ENCODE measurements at regions not wholly inside any gene's neighbourhood (a gene's known extent, or its start where the extent isn't known, plus 50 kb on each side); places are given as distances from the start of the nearest gene placed in this dataset.
"Not testable (repeated sequence)": the region's sequence is repeated elsewhere in the genome, so short reads cannot be mapped to it uniquely, and the experiment has no call there.

DNA sequence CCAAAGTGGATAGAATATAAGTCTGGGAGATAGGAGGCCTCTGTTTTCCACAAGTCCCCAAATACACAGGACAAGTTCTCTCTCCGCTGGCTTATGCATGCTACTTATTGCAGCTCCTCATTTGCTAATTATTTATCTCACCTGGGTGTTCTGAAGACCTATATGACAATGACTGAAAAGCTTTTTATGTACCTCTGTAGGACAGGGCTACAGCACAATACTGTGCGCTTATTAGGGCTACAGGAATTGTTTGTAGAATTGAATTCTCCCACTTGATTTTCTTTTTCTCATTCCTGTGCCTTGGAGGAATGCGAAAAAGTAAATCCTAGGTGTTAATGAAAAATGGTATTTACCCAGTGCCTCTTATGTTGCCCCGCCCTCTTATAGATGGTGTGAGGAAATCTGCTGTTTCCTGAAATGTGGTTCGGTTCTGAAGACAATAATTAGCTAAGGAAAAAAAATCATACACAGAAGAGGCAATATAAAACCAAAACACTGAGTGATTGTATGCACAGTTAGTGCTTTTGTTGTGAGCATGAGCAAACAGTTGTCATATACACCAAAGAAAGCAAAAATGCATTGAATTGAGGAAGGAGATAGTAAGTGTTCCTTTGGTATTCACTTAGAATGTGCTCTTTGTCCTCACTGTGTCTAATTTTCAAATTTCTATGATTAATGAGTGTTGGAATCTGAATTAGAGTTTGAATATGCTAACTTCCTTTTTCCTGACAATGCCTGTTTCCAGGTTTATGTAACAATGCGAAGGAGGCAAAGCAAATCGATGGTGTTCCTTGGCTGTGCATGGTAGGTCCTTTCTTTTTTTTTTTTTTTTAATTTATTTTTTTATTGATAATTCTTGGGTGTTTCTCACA lies 78.7 kb upstream of the PNPT1 start:
- TF ChIP-seq POLR2A (IDR thresholded peaks at IDR 0.05) = no peak
- TF ChIP-seq, protein P1, sequence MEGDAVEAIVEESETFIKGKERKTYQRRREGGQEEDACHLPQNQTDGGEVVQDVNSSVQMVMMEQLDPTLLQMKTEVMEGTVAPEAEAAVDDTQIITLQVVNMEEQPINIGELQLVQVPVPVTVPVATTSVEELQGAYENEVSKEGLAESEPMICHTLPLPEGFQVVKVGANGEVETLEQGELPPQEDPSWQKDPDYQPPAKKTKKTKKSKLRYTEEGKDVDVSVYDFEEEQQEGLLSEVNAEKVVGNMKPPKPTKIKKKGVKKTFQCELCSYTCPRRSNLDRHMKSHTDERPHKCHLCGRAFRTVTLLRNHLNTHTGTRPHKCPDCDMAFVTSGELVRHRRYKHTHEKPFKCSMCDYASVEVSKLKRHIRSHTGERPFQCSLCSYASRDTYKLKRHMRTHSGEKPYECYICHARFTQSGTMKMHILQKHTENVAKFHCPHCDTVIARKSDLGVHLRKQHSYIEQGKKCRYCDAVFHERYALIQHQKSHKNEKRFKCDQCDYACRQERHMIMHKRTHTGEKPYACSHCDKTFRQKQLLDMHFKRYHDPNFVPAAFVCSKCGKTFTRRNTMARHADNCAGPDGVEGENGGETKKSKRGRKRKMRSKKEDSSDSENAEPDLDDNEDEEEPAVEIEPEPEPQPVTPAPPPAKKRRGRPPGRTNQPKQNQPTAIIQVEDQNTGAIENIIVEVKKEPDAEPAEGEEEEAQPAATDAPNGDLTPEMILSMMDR (IDR thresholded peaks at IDR 0.05) = no peak
- no peaks in the 10 kb centered on the region for H3K27me3 ChIP-seq
- WGBS, 2 donors = 85 to 87% methylated on average over 7 of the region's 7 CpGs
- peaks cover 0 to 11% of the 10 kb centered on the region in 2 donors for H3K4me1 ChIP-seq
- H3K9me3 ChIP-seq = no peaks in the 10 kb centered on the region
- H3K36me3 ChIP-seq = no peaks in the 10 kb centered on the region
- no peak for DNase-seq
- no peak overlapping the region for H3K27ac ChIP-seq
- no peak overlapping the region for H3K4me3 ChIP-seq (replicated peaks in 1 of 3)
- intact Hi-C loops (cut with DNase I) = no loop called here

DNA sequence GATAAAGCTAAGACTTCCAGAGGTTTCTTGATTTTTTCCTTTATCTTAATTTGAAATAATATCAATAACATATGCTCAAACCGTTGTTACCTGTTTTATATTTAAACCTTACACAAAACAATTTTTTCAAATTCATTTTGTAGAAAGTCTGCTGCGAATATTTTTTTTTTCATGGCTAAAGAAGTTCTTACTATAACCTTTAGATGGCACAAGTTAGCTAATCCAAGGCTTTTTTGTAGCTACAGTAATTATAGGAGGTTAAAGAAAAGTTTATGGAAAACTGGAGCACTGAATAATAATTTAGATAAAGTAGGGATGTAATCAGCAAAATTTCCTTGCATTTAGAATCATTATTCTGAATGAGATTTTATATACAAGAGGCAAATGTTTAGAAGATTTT lies 78.0 kb upstream of the PNPT1 start:
- TF ChIP-seq, protein P1 (IDR thresholded peaks at IDR 0.05) = peak; percentile 39 to 90 (median 68)
- TF ChIP-seq POLR2A (IDR thresholded peaks at IDR 0.05) = no peak
- H3K9me3 ChIP-seq = no peaks in the 10 kb centered on the region
- peaks cover 0 to 8% of the 10 kb centered on the region in 2 donors for H3K4me1 ChIP-seq
- intact Hi-C loops (cut with DNase I) = no loop called here
- no peaks in the 10 kb centered on the region for H3K27me3 ChIP-seq
- no peaks in the 10 kb centered on the region for H3K36me3 ChIP-seq
- WGBS, 2 donors = 12 to 16% methylated on average over 2 of the region's 2 CpGs
- H3K4me3 ChIP-seq (replicated peaks in 1 of 3) = no peak overlapping the region
- no peak overlapping the region for H3K27ac ChIP-seq
- DNase-seq = no peak

DNA sequence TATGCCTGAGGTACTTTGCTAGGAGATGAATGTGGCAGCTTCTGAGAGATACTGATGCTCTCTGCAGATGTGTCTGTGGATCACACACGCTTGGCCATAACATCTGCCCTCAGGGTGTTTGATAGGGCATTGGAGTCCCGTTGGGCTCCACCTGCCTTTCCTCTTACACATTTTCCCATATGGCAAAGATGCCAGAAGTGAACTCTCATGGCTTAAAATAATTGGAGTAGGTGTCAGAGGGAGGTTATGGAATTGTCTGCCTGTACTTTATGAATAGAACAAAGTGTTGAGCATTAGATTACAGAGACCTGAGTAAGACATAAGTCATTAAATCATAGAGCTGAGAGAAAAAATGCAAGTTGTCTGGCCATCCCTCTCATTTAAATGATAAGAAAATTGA lies 75.3 kb upstream of the PNPT1 start:
- H3K27ac ChIP-seq = no peak overlapping the region
- H3K4me1 ChIP-seq = peaks cover 3 to 17% of the 10 kb centered on the region in 2 donors
- intact Hi-C loops (cut with DNase I) = loop anchor here (5.0 kb wide), 1 partner anchor 193 kb away; no protein-coding TSS in a partner anchor
- H3K4me3 ChIP-seq (replicated peaks in 1 of 3) = no peak overlapping the region
- 67 to 69% methylated on average over 2 of the region's 2 CpGs for WGBS, 2 donors
- no peak for DNase-seq
- TF ChIP-seq POLR2A (IDR thresholded peaks at IDR 0.05) = no peak
- TF ChIP-seq, protein P1 (IDR thresholded peaks at IDR 0.05) = no peak
- H3K27me3 ChIP-seq = no peaks in the 10 kb centered on the region
- H3K9me3 ChIP-seq = no peaks in the 10 kb centered on the region
- H3K36me3 ChIP-seq = no peaks in the 10 kb centered on the region

DNA sequence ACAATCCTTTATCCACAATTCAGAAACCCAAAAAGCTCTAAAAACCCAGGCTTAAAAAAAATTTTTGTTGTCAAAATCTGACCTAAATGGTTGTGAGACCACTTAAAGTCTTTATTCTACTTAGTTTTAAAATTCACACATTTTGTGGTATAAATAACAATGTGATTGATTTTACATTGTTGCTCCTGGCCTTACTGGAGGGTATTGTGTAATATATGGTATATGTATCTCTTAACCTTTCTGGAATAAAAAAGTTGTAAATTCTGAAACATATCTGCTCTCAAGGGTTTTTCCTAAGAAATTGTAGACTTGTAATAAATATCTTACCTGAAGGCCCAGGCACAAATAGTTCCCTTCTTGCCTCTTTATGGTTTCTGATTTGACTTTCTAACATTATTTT lies 73.3 kb upstream of the PNPT1 start:
- Histone ChIP-seq H3K9me3 (no peaks in the 10 kb centered on the region), H3K27me3 (no peaks in the 10 kb centered on the region), H3K4me3 (replicated peaks in 1 of 3) (no peak overlapping the region), H3K4me1 (peaks cover 20 to 30% of the 10 kb centered on the region in 2 donors), H3K36me3 (no peaks in the 10 kb centered on the region), H3K27ac (no peak overlapping the region)
- no peak for DNase-seq
- intact Hi-C loops (cut with DNase I) = loop anchor here (5.0 kb wide), 1 partner anchor 195 kb away; no protein-coding TSS in a partner anchor
- no peak for TF ChIP-seq POLR2A (IDR thresholded peaks at IDR 0.05)
- TF ChIP-seq, protein P1 (IDR thresholded peaks at IDR 0.05) = no peak

DNA sequence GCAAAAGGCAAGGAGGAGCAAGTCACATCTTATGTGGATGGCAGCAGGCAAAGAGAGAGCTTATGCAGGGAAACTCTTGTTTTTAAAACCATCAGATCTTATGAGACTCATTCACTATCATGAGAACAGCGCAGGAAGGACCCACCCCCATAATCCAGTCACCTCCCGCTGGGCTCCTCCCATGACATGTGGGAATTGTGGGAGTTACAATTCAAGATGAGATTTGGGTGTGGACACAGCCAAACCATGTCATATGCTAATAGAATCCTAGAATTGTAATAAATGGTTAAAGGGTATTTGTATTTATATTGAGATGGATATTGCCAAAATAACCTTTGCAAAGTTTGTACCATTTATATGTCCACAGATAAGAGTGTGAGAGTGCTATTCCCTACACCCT lies 72.1 kb upstream of the PNPT1 start:
- 50 to 65% methylated on average over 2 of the region's 2 CpGs for WGBS, 2 donors
- intact Hi-C loops (cut with DNase I) = loop anchor here (5.0 kb wide), 1 partner anchor 197 kb away; no protein-coding TSS in a partner anchor
- H3K9me3 ChIP-seq = not testable (repeated sequence)

More for the DNA sequence above, 72.1 kb upstream of the PNPT1 start:
- H3K4me1 ChIP-seq = peaks cover 28 to 36% of the 10 kb centered on the region in 2 donors
- H3K36me3 ChIP-seq; DNase-seq; H3K27ac ChIP-seq; H3K27me3 ChIP-seq; H3K4me3 ChIP-seq (replicated peaks in 1 of 3): not testable (repeated sequence)
